Skeletal muscle tissue (tissue), 3 donors: ENCODE measurements at regions not wholly inside any gene's neighbourhood (a gene's known extent, or its start where the extent isn't known, plus 50 kb on each side); places are given as distances from the start of the nearest gene placed in this dataset.

ENCODE experiments used
- H3K27ac ChIP-seq: one replicate; pipeline ENCODE4 v1.7.0; 2013; ENCODE audit warnings: mild to moderate bottlenecking, low read depth, low read length, inconsistent platforms
- H3K27me3 ChIP-seq, 3 donors: one replicate each; pipeline ENCODE4 v1.7.0; 2013; ENCODE audit warnings: low read length in 3 of 3; ENCODE audit not compliant: control insufficient read depth in 3 of 3, insufficient read depth in 3 of 3
- H3K36me3 ChIP-seq, 3 donors: one replicate each; pipeline ENCODE4 v1.7.0; 2013; ENCODE audit warnings: low read length in 3 of 3; ENCODE audit not compliant: control insufficient read depth in 3 of 3, insufficient read depth in 3 of 3
- H3K4me1 ChIP-seq, 3 donors: one replicate each; pipeline ENCODE4 v1.7.0; 2013; ENCODE audit warnings: low read length in 3 of 3, mild to moderate bottlenecking in 3 of 3; ENCODE audit not compliant: control insufficient read depth in 3 of 3, insufficient read depth in 3 of 3
- H3K4me3 ChIP-seq, 3 donors: one replicate each; pipeline ENCODE4 v1.7.0; 2013; ENCODE audit warnings: low read length in 3 of 3
- H3K9ac ChIP-seq, 3 donors: one replicate each; pipeline ENCODE4 v1.7.0; 2013; ENCODE audit warnings: low read length in 3 of 3, mild to moderate bottlenecking in 3 of 3, moderate library complexity in 2 of 3, low read depth in 1 of 3
- H3K9me3 ChIP-seq, 3 donors: one replicate each; pipeline ENCODE4 v1.7.0; 2013; ENCODE audit warnings: low read length in 3 of 3; ENCODE audit not compliant: control insufficient read depth in 3 of 3
- donor health status: Osteomylitis.

DNA sequence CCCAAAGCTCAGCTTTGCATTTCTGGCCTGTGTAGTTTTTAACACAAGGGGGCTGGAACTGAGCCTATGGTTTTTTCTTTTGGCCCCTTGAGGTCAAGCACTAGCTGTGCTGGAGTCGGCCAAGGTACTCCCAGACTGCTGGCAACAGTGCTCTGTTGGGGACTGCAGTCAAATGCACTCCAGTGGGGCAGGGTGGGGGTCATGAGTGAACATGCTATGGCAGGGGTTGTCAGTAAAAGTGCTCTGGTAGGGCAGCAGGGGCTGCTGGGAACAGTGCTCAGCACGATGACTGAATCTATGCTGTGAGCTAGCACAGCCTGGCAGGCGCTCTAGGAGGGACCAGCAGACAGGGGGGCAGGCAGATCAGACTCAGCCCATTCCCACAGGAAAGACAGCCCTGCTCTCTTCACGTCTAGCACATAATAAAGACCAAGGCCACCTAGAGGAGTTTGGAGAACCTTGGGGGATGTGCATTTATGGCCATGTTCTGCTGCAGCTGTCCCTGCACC, 55.0 kb upstream of the CERS6 start:
- Histone ChIP-seq H3K27me3 (no peaks in the 10 kb centered on the region), H3K9me3 (no peaks in the 10 kb centered on the region), H3K4me1 (no peaks in the 10 kb centered on the region), H3K36me3 (no peaks in the 10 kb centered on the region), H3K9ac (no peak overlapping the region), H3K27ac (no peak overlapping the region), H3K4me3 (no peak overlapping the region)

GRCh38 chr2:168401771-168402170, 54.3 kb upstream of the CERS6 start:
- Histone ChIP-seq H3K9me3 (no peaks in the 10 kb centered on the region), H3K4me3 (no peak overlapping the region), H3K27ac (no peak overlapping the region), H3K36me3 (no peaks in the 10 kb centered on the region), H3K4me1 (no peaks in the 10 kb centered on the region), H3K27me3 (no peaks in the 10 kb centered on the region), H3K9ac (no peak overlapping the region)

GRCh38 chr2:168402531-168402930, 53.5 kb upstream of the CERS6 start:
- no peak overlapping the region for H3K4me3 ChIP-seq
- H3K27ac ChIP-seq, result no peak overlapping the region
- H3K9ac ChIP-seq, result no peak overlapping the region

DNA sequence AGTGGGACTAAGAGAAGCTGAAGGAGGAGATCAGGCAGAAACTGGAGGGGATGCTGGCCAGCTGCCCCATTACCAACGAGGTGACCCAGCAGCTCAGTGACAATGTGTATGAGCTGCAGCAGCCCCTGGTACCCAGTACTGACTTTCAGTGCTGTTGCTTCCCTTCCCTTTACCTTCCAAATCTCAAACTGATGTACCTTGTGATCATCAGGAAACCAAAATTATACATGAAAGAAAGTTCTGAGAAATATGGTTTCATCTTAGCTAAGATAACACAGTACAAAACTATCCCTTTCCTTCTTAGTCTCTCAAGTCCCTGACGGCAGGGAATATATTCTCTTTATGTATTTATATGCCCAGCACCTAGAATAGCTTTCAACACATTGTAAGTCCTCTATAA, 52.3 kb upstream of the CERS6 start:
- no peak overlapping the region for H3K27ac ChIP-seq
- H3K4me3 ChIP-seq, result no peak overlapping the region
- no peaks in the 10 kb centered on the region for H3K9me3 ChIP-seq
- no peaks in the 10 kb centered on the region for H3K27me3 ChIP-seq
- H3K36me3 ChIP-seq, result no peaks in the 10 kb centered on the region
- H3K4me1 ChIP-seq, result no peaks in the 10 kb centered on the region
- no peak overlapping the region for H3K9ac ChIP-seq

More at GRCh38 chr2:168402531-168402930, 53.5 kb upstream of the CERS6 start:
- Histone ChIP-seq H3K4me1 (no peaks in the 10 kb centered on the region), H3K9me3 (no peaks in the 10 kb centered on the region), H3K27me3 (no peaks in the 10 kb centered on the region), H3K36me3 (no peaks in the 10 kb centered on the region)

GRCh38 chr2:168404764-168405163, 51.3 kb upstream of the CERS6 start:
- no peaks in the 10 kb centered on the region for H3K9me3 ChIP-seq
- no peak overlapping the region for H3K4me3 ChIP-seq
- no peak overlapping the region for H3K9ac ChIP-seq
- H3K27me3 ChIP-seq, result no peaks in the 10 kb centered on the region
- H3K27ac ChIP-seq, result no peak overlapping the region
- no peaks in the 10 kb centered on the region for H3K36me3 ChIP-seq
- H3K4me1 ChIP-seq, result no peaks in the 10 kb centered on the region
